HG03442 (cell line): ENCODE measurements at regions not wholly inside any gene's neighbourhood (a gene's known extent, or its start where the extent isn't known, plus 50 kb on each side); places are given as distances from the start of the nearest gene placed in this dataset.

Experiments
- ATAC-seq: cut with Tn5 transposase; IDR thresholded peaks from one replicate; pipeline ENCODE4 v1.9.1; 2021; ENCODE audit warnings: mild to moderate bottlenecking, moderate library complexity; ENCODE audit not compliant: unreplicated experiment

DNA sequence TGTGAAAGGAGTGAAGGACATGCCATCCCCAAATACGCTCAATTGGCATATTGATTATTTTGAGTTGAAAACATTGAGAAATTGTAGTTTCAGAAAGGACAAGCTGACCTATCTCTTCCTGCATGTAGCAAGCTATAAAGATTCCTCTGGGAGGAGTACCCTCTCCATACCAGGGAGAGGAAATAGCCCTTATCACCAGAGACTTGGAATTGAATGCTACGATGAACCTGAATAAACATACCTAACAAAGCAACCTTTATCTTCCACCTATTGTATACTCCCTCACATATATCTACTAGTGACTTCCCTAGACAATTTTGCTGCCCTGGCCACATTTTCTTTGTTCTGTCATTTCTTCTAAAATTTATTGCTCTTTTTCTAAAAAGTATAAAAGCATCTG, 150.2 kb upstream of the EEPD1 start:
- ATAC-seq: no peak

DNA sequence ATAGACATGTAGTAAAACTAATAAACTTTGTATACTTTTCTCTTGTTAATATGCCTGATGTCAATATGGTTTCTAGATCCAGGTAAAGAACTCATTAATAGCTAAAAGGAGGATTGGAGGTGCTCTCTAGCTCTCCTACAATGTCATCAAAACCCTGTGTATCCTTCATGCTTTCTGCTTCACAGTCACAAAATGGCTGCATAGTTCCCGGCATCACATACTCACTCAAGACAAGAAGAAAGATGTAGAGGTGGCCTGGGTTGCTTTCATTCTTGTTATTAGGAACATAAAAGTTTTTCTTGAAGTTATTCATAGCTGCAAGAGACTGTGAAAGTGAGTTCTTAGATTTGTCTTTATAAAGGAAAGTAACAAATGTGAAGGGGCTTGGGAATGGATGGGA, 149.7 kb upstream of the EEPD1 start:
- ATAC-seq: no peak

DNA sequence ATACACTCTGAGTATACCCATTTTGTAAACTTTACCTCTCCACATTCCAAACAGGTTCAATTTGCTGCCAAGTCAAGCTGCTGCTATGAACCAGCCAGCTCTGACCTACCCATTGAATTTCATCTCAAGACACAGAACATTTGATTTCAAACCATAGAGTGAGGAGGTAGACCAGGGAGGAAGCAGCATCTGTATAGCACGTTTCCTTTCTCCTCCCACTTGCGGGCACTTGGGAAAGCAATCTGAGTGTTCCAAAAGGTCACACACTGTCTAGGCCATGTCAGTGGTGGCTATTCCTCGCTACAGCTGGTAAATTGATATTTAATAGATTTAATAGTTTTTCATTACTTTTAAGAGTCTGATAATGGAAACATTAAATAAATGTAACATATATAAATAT, 147.8 kb upstream of the EEPD1 start:
- no peak for ATAC-seq

DNA sequence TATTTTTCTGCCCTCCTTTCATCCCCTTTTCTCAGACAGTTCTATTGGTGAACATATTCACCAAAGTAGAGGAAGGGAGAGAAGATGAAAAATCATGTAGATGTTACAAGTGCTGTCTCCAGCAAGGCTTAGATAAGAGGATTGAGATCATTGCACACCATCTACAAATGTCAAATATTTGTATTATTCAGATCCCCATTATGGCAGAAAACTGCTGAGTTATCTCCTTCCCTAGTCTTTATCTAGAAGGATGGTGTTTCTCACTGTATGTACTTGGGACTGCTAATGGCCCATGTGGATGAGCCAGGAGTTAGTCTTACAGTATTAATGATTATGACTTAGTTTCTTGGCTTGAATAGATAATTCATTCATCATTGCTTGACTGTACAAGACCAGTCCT, 147.2 kb upstream of the EEPD1 start:
- ATAC-seq: no peak

- no peak for ATAC-seq
These were observed 146.3 kb upstream of the EEPD1 start for GRCh38 chr7:36006636-36007229.

GRCh38 chr7:36010656-36011587, 142.1 kb upstream of the EEPD1 start:
- no peak for ATAC-seq

DNA sequence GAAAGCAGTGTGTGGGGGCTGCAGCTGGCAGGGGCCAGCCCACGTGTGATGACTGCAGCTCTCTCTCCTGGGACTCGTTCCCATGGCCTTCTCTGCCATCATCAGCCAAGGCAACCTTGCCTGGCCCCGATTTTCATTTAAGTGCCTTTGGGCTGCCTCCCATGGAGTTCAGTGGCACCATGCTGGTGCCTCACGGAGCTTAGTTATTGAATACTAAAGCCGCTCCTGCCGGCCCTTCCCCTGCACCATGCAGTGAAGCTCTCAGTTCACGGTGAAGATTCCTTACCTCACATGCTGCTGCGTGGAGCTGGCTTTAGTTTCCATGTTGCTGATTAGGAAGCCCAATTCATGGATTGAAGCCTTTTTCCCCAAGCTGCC, 141.5 kb upstream of the EEPD1 start:
- ATAC-seq: no peak

GRCh38 chr7:36013246-36014014, 139.6 kb upstream of the EEPD1 start:
- ATAC-seq: no peak

GRCh38 chr7:36014961-36015360, 138.1 kb upstream of the EEPD1 start:
- no peak for ATAC-seq

DNA sequence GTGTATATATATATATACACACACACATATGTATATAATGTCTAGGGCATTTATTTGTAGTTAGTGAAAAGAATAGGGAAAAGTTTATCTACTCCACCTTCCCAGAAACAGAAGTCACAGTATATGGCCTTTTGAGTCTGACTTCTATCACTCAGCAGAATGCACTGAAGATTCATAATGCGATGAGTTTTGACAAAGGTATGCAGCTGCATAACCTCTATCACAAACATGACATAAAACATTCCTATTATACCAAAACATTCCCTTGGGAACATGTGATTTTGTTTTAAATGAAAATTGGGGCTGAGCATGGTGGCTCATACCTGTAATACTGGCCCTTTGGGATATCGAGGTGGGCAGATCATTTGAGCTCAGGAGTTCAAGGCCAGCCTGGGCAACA, 137.3 kb upstream of the EEPD1 start:
- no peak for ATAC-seq

- ATAC-seq: no peak
These were observed 136.4 kb upstream of the EEPD1 start for GRCh38 chr7:36016648-36017047.

DNA sequence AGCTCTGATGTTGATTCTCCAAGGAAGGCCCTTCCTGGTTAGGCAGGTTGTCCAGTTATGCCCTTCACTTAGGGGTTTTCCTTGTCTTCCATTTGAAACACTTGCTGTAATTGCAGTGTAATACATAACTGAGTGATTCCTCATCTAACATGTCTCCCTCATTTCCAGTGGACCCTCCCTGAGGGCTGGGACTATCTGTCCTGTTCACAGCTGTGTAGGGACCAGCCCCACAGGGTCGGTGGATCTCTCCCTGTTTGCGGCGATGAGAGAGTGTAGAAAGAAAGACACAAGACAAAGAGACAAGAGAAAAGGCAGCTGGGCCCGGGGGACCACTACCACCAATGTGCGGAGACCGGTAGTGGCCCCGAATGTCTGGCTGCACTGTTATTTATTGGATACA, 135.9 kb upstream of the EEPD1 start:
- no peak for ATAC-seq

- no peak for ATAC-seq
These were observed 134.1 kb upstream of the EEPD1 start for GRCh38 chr7:36018816-36019484.

GRCh38 chr7:36019538-36019937, 133.5 kb upstream of the EEPD1 start:
- ATAC-seq: no peak

DNA sequence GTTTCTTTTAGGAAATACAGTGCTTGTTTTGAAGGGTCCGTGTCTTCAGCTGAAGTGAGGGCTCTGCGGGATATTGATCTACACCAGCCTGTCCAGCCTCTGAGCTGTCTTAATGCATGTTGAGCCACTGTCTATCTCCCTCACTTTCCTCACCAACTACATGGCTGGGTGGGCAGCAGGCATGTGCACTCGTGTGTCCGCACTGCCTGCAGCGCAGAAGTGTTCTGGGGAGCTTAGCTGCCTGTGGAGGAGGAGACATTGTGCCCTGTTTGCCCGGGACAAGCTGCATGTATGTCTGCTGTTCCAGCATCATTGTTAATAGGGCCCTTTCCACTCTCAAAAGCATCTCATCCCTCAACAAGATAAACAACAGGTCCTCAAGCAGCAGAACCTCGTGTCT, 133.1 kb upstream of the EEPD1 start:
- ATAC-seq: no peak

DNA sequence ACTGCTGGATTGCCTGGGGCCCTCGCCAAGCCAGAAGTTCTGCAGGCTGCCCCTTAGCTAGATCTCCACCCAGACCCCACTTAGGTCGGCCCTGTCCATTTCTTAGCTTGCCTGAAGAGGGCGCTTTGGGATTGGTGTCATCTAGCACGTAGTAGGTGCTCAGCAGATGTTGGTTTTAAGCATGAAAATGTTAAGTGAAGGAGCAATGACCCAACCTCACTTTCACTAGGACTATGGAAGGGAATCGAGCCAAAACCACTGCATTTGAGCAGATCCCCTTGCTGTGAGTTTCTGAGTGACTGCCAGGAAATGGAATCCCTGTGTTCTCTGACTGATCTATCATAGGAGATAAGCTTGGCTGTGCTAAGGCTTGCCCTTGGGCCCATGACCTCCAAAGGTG, 131.7 kb upstream of the EEPD1 start:
- ATAC-seq: no peak

GRCh38 chr7:36021917-36022550, 131.0 kb upstream of the EEPD1 start:
- no peak for ATAC-seq

DNA sequence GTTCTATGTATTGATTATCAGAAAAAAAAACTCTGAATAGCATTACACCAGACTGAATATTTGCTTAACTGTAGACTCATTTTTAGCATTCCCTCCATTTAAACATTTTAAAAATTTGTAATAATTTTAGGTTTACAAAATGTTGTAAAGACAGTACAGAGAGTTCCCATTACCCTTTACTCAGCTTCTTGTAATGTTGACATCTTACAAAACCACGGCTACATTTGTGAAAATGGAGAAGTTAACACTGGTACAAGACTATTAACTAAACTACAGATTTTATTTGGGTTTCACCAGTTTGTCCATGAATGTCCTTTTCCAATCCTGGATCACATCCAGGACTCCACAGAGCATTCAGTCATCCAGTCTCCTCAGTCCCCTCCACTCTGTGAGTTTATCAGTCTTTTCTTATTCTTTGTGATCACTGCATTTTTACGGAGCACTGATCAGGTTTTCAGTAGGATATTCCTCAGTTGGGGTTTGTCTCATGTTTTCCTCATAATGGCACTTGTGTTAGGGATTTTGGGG, 130.0 kb upstream of the EEPD1 start:
- no peak for ATAC-seq

DNA sequence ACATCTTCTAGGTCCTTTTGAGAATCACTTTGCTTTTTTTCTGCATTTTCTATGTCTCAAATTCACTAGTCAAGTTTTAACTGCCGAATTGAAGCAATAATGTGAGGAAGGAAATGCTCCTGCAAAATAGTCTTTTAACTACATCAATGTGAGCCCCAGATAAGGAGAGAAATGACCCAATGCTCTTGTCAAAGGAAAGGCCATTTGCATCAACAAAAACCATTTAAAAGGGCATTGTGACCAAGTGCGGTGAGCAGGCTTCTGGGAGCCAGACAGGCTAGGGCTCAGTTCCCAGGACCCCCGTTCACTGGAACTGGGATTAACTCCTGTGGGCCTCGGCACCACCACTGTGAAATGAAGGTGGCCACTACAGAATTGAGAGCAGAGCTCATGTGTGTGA, 127.9 kb upstream of the EEPD1 start:
- no peak for ATAC-seq

DNA sequence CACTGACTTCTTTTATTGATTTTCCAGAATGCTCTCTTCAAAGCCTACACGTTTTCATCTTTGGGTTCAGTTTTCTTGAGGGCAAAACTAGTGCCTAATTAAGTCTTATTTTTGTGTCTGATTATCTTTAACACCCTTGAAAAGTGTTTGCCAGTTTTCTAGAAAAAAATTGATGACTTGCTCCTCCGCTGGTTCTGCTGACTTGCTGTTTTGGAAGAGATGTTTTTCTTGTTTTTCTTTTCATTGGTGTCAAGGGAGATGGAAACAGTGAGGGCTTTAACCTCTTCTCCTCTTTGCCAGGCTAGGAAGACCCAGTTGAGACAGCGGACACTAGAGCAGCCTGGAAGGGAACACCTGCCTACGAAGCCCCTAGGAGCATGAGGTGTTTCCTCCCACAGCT, 123.7 kb upstream of the EEPD1 start:
- ATAC-seq: no peak
